Right atrium auricular region (tissue), 2 donors: ENCODE measurements at regions not wholly inside any gene's neighbourhood (a gene's known extent, or its start where the extent isn't known, plus 50 kb on each side); places are given as distances from the start of the nearest gene placed in this dataset.
"Not testable (repeated sequence)": the region's sequence is repeated elsewhere in the genome, so short reads cannot be mapped to it uniquely, and the experiment has no call there.

Source experiments
- DNase-seq: peaks from one replicate; pipeline ENCODE4 v3.0.0-alpha.2; 2019; ENCODE audit warnings: low spot score
- H3K27ac ChIP-seq, 2 donors: fragments of 200-600 bp; sonication (generic); 1 replicate in 1 of 2; 2 replicates in 1 of 2; pipeline ENCODE4 v1.5.1; 2016 to 2019
- H3K27me3 ChIP-seq, 2 donors: fragments of 200-600 bp; sonication (generic); one replicate each; pipeline versions ENCODE4 v1.5.1 to v1.6.0; 2017 to 2019
- H3K36me3 ChIP-seq: fragments of 200-600 bp; sonication (generic); one replicate; pipeline ENCODE4 v1.5.1; 2016
- H3K4me1 ChIP-seq, 2 donors: fragments of 200-600 bp; sonication (generic); one replicate each; pipeline versions ENCODE4 v1.5.1 to v1.6.0; 2017 to 2019
- H3K4me3 ChIP-seq, 2 donors: fragments of 200-600 bp; sonication (generic); 1 replicate in 1 of 2; 2 replicates in 1 of 2; pipeline ENCODE4 v1.5.1; 2017 to 2019; ENCODE audit warnings: mild to moderate bottlenecking in 1 of 2, moderate library complexity in 1 of 2
- H3K9me3 ChIP-seq, 2 donors: fragments of 200-600 bp; sonication (generic); one replicate each; pipeline ENCODE4 v1.5.1; 2019
- TF ChIP-seq, protein P1 (sequence below), 2 donors: fragments of 200-600 bp; sonication (generic); IDR thresholded peaks; one replicate each; pipeline ENCODE4 v1.5.1; 2019; ENCODE audit warnings: antibody characterized with exemption in 2 of 2

DNA sequence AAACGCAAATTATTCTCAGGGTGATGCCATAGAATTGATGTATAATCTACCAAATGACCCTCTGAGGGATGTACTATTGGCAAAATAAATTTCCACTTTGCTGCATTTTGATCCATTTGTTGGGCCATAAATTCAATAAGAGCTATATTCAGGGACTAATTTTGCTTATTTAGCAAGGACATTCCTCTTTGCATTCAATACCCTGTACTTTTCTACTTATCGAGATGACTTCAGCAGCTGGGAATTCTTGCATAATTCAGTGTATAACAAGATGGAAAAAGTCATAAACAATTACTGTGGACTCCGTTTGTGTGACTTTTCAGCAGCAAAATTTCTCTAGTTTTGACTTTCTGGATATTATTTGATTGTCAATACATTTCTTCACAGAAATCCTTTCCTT lies 744.7 kb upstream of the CCDC179 start:
- Histone ChIP-seq H3K9me3 (no peaks in the 10 kb centered on the region), H3K27me3 (no peaks in the 10 kb centered on the region), H3K4me3 (no peak overlapping the region), H3K27ac (no peak overlapping the region), H3K4me1 (no peaks in the 10 kb centered on the region), H3K36me3 (no peaks in the 10 kb centered on the region)
- TF ChIP-seq, protein P1, sequence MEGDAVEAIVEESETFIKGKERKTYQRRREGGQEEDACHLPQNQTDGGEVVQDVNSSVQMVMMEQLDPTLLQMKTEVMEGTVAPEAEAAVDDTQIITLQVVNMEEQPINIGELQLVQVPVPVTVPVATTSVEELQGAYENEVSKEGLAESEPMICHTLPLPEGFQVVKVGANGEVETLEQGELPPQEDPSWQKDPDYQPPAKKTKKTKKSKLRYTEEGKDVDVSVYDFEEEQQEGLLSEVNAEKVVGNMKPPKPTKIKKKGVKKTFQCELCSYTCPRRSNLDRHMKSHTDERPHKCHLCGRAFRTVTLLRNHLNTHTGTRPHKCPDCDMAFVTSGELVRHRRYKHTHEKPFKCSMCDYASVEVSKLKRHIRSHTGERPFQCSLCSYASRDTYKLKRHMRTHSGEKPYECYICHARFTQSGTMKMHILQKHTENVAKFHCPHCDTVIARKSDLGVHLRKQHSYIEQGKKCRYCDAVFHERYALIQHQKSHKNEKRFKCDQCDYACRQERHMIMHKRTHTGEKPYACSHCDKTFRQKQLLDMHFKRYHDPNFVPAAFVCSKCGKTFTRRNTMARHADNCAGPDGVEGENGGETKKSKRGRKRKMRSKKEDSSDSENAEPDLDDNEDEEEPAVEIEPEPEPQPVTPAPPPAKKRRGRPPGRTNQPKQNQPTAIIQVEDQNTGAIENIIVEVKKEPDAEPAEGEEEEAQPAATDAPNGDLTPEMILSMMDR (IDR thresholded peaks at IDR 0.05): no peak
- no peak for DNase-seq

DNA sequence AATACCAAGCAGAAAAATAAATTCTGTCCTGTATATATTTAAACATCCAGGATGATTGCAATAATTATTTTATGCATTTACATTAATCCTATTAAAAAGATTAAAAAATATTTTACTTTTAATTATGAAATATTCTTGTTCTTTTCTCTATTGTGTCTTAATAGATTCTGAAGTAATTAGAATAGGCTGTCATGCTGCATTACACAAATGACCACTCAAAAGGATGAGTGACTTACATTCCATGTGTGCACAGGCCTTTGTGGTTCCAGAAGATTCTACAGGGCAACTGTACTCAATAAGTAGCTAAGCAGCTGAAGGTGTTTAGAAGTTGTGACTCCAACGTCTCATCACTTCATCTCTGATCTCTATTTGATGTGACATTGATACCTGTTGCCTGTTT lies 745.9 kb upstream of the CCDC179 start:
- no peaks in the 10 kb centered on the region for H3K36me3 ChIP-seq
- no peak overlapping the region for H3K27ac ChIP-seq
- no peaks in the 10 kb centered on the region for H3K4me1 ChIP-seq
- no peak for DNase-seq
- TF ChIP-seq, protein P1 (IDR thresholded peaks at IDR 0.05): no peak
- H3K9me3 ChIP-seq: no peaks in the 10 kb centered on the region
- no peak overlapping the region for H3K4me3 ChIP-seq
- no peaks in the 10 kb centered on the region for H3K27me3 ChIP-seq

DNA sequence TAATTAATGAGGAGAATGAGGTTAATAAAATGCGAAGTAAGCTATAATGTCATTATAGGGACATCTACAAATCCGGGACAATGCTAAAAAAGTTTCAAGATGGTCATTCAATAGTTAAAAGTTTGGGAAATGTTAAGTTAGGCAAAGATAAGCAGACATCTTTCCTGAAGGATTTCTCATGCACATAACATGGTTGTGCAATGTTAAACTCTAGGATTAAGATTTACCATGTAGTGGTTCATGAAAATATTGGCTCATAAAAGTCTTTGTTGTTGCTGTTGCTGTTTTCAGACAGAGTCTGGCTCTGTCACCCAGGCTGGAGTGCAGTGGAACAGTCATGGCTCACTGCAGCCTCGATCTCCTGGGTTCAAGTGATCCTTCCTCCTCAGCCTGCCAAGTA lies 751.5 kb upstream of the CCDC179 start:
- Histone ChIP-seq H3K36me3 (no peaks in the 10 kb centered on the region), H3K27me3 (no peaks in the 10 kb centered on the region), H3K9me3 (no peaks in the 10 kb centered on the region), H3K4me3 (no peak overlapping the region), H3K27ac (no peak overlapping the region), H3K4me1 (no peaks in the 10 kb centered on the region)
- TF ChIP-seq, protein P1 (IDR thresholded peaks at IDR 0.05): no peak
- no peak for DNase-seq

DNA sequence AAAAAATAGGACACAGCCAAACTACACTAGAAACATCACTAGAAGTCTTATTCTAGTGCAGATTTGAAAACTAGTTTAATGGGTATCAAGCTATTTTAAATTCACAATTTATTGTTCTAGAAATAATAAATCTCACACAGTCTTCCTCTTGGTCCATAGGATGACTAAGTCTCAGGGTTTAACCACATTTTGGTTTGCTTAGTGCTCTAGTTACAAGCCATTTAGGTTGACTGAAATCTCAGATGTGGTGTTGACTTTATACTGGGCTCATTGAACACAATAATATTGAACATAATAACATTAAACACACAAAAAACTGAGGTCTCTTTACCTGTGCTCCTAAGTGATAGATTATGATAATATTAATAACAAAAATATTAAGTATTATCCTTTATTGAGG lies 760.3 kb upstream of the CCDC179 start:
- TF ChIP-seq, protein P1 (IDR thresholded peaks at IDR 0.05): no peak
- no peaks in the 10 kb centered on the region for H3K9me3 ChIP-seq
- no peaks in the 10 kb centered on the region for H3K36me3 ChIP-seq
- H3K4me1 ChIP-seq: no peaks in the 10 kb centered on the region
- H3K27ac ChIP-seq: no peak overlapping the region
- no peaks in the 10 kb centered on the region for H3K27me3 ChIP-seq
- DNase-seq: no peak
- H3K4me3 ChIP-seq: no peak overlapping the region

DNA sequence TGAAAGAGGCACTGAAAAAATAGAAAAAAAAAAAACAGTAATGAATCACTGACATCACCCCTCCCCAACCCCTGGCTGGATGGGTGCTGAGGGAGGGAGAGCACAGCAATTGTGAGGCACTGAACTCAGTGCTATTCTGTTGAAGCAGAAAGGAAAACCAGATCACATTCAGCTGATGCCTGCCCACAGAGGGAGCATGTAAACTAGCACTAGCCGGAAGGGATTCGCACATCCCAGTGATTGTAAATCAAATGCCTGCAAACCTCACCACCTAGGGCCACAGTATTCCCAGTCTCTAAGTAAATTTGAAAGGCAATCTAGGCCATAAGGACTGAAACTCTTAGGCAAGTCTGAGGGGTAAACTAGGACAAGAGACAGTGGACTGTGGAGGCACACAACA lies 772.0 kb upstream of the CCDC179 start:
- no peak for DNase-seq
- no peaks in the 10 kb centered on the region for H3K4me1 ChIP-seq
- TF ChIP-seq, protein P1 (IDR thresholded peaks at IDR 0.05): no peak
- no peaks in the 10 kb centered on the region for H3K9me3 ChIP-seq
- H3K4me3 ChIP-seq: no peak overlapping the region
- H3K36me3 ChIP-seq: no peaks in the 10 kb centered on the region
- H3K27ac ChIP-seq: no peak overlapping the region
- H3K27me3 ChIP-seq: no peaks in the 10 kb centered on the region

DNA sequence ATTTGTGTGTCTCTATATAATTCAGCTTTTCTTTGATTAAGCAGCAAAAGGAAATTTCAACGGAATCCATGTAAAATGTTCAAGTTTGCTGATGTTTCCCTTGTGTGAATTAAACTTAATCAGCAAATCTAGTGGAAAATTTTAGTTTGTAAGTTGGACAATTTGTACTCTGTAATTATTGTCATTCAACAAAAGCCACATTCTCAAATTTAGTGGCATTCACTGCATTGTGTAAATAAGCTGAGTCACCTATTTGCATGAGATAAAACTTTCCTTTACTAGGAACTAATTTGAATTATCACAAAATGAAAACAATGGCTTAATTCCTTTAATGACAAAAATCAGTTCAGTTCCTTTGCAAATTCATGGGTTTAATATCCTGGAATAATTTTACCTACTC lies 784.2 kb upstream of the CCDC179 start:
- H3K9me3 ChIP-seq: peaks cover 0 to 3% of the 10 kb centered on the region in 2 donors
- TF ChIP-seq, protein P1 (IDR thresholded peaks at IDR 0.05): no peak

DNA sequence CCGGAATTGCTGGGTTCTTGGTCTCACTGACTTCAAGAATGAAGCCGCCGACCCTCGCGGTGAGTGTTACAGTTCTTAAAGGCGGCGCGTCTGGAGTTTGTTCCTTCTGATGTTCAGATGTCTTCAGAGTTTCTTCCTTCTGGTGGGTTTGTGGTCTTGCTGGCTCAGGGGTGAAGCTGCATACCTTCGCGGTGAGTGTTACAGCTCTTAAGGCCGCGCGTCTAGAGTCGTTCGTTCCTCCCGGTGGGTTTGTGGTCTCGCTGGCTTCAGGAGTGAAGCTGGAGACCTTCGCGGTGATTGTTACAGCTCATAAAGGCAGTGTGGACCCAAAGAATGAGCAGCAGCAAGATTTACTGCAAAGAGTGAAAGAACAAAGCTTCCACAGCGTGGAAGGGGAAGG lies 792.1 kb upstream of the CCDC179 start:
- not testable (repeated sequence) for H3K36me3 ChIP-seq, DNase-seq

More for the DNA sequence above, 784.2 kb upstream of the CCDC179 start:
- Histone ChIP-seq H3K27ac (no peak overlapping the region), H3K27me3 (no peaks in the 10 kb centered on the region), H3K4me1 (no peaks in the 10 kb centered on the region), H3K4me3 (no peak overlapping the region), H3K36me3 (no peaks in the 10 kb centered on the region)
- no peak for DNase-seq

More for the DNA sequence above, 792.1 kb upstream of the CCDC179 start:
- H3K27ac ChIP-seq, H3K9me3 ChIP-seq, H3K4me3 ChIP-seq, H3K4me1 ChIP-seq, H3K27me3 ChIP-seq: not testable (repeated sequence)
